ENCODE measurements at regions not wholly inside any gene's neighbourhood (a gene's known extent, or its start where the extent isn't known, plus 50 kb on each side); places are given as distances from the start of the nearest gene placed in this dataset.

GRCh38 chr15:95857758-95858157 is 472.7 kb upstream of the NR2F2 start:
- no peaks in the 10 kb centered on the region for H3K36me3 ChIP-seq (replicated peaks in 1 of 2; ENCODE audit: control insufficient read depth in 1 of 2, insufficient read depth in 2 of 2, low read length in 1 of 2)
- no peaks in the 10 kb centered on the region for H3K27me3 ChIP-seq (ENCODE audit: insufficient read depth)
- H3K9ac ChIP-seq, result no peak overlapping the region
- no peak for DNase-seq
- no peaks in the 10 kb centered on the region for H3K4me1 ChIP-seq (ENCODE audit: control insufficient read depth in 1 of 2, insufficient read depth in 2 of 2, low read depth in 1 of 2, low read length in 1 of 2)
- no peak overlapping the region for H3K27ac ChIP-seq (ENCODE audit: low read depth in 2 of 2, low read length in 1 of 2)
- POLR2A ChIA-PET, result no interaction called here
- H3F3A ChIP-seq (replicated peaks; ENCODE audit: insufficient read depth), result no peaks in the 10 kb centered on the region
- no peaks in the 10 kb centered on the region for H3K9me2 ChIP-seq
- CTCF ChIA-PET, result interaction anchor here (0.6 kb wide), 1 partner anchor 108 kb away, joined by 4 read pairs; no protein-coding TSS in a partner anchor
- H2AFZ ChIP-seq (ENCODE audit: low read depth), result no peak overlapping the region
- TF ChIP-seq JUND (IDR thresholded peaks at IDR 0.05) (no peak), CHD2 (IDR thresholded peaks at IDR 0.05; ENCODE audit: low read length, partially characterized antibody) (no peak), MEF2A (IDR thresholded peaks at IDR 0.05; ENCODE audit: borderline replicate concordance, low read depth) (no peak), EP300 (IDR thresholded peaks at IDR 0.05; ENCODE audit: borderline replicate concordance in 1 of 2, low read depth in 1 of 2, low read length in 1 of 2) (no peak), CTCF (IDR thresholded peaks at IDR 0.05) (no peak), ZBTB33 (IDR thresholded peaks at IDR 0.05; ENCODE audit: borderline replicate concordance, low read depth) (no peak), FOSL2 (IDR thresholded peaks at IDR 0.05; ENCODE audit: borderline replicate concordance, low read depth) (no peak), FOXJ3 (CRISPR knock-in tag; IDR thresholded peaks at IDR 0.05) (no peak)
- no peaks in the 10 kb centered on the region for H3K9me3 ChIP-seq
- no peaks in the 10 kb centered on the region for H4K20me1 ChIP-seq (ENCODE audit: insufficient read depth)
- H3K4me3 ChIP-seq (ENCODE audit: low read depth in 2 of 2, low read length in 1 of 2), result no peak overlapping the region
- no peak overlapping the region for H3K4me2 ChIP-seq
- no peaks in the 10 kb centered on the region for H3K79me2 ChIP-seq (ENCODE audit: insufficient read depth)

- Histone ChIP-seq H3K4me3 (ENCODE audit: low read depth in 2 of 2, low read length in 1 of 2) (no peak overlapping the region), H3K27ac (ENCODE audit: low read depth in 2 of 2, low read length in 1 of 2) (no peak overlapping the region), H3K9me3 (no peaks in the 10 kb centered on the region), H3K9me2 (no peaks in the 10 kb centered on the region), H3K9ac (no peak overlapping the region), H4K20me1 (ENCODE audit: insufficient read depth) (no peaks in the 10 kb centered on the region), H3F3A (replicated peaks; ENCODE audit: insufficient read depth) (no peaks in the 10 kb centered on the region), H3K4me1 (ENCODE audit: control insufficient read depth in 1 of 2, insufficient read depth in 2 of 2, low read depth in 1 of 2, low read length in 1 of 2) (no peaks in the 10 kb centered on the region), H3K4me2 (no peak overlapping the region), H3K79me2 (ENCODE audit: insufficient read depth) (no peaks in the 10 kb centered on the region), H2AFZ (ENCODE audit: low read depth) (no peak overlapping the region), H3K27me3 (ENCODE audit: insufficient read depth) (no peaks in the 10 kb centered on the region), H3K36me3 (replicated peaks in 1 of 2; ENCODE audit: control insufficient read depth in 1 of 2, insufficient read depth in 2 of 2, low read length in 1 of 2) (no peaks in the 10 kb centered on the region)
- WGBS (ENCODE audit: low lambda C conversion rate), result 5% methylated on average over 1 of the region's 1 CpG
- CTCF ChIA-PET, result no interaction called here
- no peak for DNase-seq
- TF ChIP-seq IRF3 (IDR thresholded peaks at IDR 0.05; ENCODE audit: low read depth, low read length) (no peak), RFX5 (IDR thresholded peaks at IDR 0.05; ENCODE audit: low read length) (no peak), ELF1 (IDR thresholded peaks at IDR 0.05) (no peak), YY1 (IDR thresholded peaks at IDR 0.05; ENCODE audit: low read depth) (no peak), RXRA (IDR thresholded peaks at IDR 0.05; ENCODE audit: borderline replicate concordance, low read depth) (no peak), SIN3A (IDR thresholded peaks at IDR 0.05; ENCODE audit: borderline replicate concordance, low read depth, low read length) (no peak), PBX3 (IDR thresholded peaks at IDR 0.05) (no peak)
- POLR2A ChIA-PET, result interaction anchor here (0.6 kb wide), 1 partner anchor 725 kb away, joined by 4 read pairs; no protein-coding TSS in a partner anchor
Observed at GRCh38 chr15:95860406-95860805, 470.1 kb upstream of the NR2F2 start.
